NCI-H2171 treated with DMSO at 0.1 percent for 48 hours (cell line): ENCODE measurements at regions not wholly inside any gene's neighbourhood (a gene's known extent, or its start where the extent isn't known, plus 50 kb on each side); places are given as distances from the start of the nearest gene placed in this dataset.

Experiments used
- DNase-seq: peaks from one replicate; lab custom pipeline; 2025; lab: John Stamatoyannopoulos, UW

DNA sequence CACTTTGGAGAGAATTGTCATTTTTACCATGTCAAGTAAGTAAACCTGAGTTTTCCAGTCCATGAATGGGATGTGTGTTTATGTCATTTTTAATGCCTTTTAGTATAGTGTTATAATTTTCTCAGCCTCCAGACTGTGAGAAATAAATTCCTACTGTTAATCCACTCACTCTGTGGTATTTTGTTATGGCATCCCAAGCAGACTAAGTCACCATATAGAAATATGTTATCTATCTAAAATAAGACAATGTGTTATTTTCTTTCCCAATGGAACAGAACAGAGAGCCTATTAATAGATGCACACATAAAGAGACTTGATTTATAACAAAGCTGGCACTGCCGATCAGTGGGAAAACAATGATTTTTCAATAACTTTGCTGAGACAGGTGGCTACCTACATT is 70.2 kb upstream of the SLC4A11 start:
- no peak for DNase-seq

DNA sequence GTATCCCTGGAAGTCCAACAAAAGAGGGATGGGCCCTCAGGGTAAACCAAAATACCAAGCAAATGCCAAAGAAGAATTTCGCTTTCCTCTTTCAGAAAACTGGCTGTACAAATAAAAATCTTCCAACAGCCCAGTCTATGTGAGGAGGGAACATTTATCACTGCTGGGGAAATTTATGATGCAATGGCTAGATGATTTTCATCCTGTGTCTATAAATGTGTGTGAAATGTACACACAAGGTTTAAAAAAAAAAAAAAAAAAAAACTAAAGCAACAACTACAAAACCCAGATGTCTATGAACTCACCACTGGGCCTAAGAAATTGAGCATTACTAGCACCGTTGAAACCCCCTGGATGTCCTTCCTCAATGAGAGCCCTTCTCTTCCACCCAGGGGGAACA is 68.7 kb upstream of the SLC4A11 start:
- no peak for DNase-seq

DNA sequence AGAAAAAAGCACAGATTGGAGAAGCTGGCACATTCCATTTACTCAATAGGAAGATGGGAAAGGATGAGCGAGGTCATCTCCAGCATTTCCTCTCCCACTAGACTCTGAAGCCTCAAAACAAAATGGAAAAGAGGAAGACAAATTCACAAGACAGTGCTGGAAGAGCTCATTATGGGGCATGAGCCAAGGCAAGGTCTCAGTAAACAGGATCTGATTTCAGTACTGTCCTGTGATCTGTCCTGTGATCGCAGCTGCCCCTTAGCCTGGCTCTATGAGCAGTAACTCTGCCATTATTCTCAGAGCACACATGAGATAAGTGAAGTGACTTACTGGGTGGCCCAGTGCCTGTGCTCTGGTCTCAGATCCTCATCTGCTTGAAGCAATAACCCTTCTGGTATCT is 68.1 kb upstream of the SLC4A11 start:
- no peak for DNase-seq

DNA sequence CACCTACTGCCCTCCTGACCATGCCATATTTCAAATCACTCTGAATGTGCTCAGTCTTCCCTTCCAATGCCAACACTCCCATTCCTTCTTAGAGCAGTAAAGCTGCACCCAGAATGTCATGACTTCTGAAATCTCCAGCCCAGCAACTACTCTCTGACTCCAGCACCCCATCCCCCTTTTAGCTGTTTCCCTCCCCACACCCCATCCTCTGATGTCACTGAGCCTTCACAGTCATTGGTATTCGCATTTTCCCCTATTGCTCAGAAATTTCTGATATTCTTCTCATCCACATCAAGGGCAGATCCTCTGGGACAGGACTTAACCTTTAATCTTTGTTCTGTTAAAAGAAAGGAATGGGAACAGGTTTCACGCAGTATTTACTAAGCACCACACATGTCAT is 67.1 kb upstream of the SLC4A11 start:
- no peak for DNase-seq

DNA sequence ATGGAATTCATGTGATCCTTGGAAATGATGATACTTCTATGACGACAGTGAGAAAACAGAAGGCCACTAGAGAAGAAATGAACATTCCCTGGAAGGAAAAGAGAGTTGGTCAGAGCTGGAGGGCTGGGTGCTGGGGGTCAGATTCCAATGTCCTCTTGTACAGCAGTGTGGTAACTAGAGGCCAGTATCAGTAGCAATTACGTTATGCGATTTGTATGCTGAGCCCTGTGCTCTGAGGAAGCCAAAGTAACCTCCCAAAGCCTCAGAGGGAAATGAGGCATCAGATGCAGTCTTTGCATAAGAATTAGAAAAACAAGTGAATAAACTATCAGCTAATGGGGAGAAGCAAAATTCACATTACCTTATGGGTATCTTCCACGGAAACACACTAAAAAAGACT is 65.5 kb upstream of the SLC4A11 start:
- no peak for DNase-seq

DNA sequence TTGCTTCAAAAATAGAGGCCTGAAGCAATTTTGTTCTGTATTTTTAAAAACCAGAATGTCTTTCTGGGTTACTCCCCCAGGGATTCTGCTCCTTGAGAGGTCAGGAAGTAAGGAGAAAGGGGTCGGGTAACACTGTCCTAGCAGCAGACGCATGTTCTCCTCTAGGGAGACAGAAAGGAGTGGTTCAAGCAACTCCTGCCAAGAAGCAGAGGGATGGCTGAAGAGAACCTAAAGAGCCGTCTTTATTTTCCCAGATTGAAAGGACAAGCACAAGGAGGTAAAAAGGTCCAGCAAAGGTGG is 58.0 kb upstream of the SLC4A11 start:
- DNase-seq = no peak

DNA sequence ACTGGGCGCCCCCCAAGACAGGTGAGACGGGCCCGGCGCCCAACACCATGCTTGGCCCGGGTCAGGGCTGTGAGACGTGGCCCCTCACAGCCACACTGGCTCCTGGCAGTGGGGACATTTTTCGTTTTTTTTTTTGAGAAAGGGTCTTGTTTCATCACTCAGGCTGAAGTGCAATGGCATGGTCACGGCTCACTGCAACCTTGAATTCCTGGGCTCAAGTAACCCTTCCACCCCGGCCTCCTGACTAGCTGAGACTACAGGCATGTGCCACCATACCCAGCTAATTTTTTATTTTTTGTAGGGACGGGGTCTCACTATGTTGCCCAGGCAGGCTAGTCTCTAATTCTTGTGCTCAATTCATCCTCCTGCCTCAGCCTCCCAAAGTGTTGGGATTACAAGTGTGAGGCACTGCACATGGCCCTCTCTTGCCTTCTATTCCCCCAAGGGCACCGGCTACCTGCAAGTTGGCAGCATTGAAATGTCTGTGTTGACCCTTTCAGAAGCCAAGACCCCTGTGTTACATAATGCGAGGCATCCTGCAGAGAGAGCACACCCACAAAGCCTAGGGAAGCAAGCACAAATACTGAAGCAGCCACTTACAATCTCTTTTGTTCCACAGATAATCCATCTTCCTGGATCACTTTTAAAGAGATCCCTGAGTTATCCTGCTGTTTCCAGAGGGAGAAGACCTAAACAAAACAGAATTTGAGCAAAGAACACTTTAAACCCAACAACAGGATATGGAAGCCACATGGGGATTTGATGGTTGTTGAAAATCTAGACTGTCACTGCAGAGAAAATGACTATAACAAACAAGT is 57.5 kb upstream of the SLC4A11 start:
- no peak for DNase-seq
